Stimulated activated CD8-positive, alpha-beta memory T cell treated with anti-CD3 and anti-CD28 coated beads, Interleukin-7, amount 100 ng/mL, for 48 hours (primary cell): ENCODE measurements at regions not wholly inside any gene's neighbourhood (a gene's known extent, or its start where the extent isn't known, plus 50 kb on each side); places are given as distances from the start of the nearest gene placed in this dataset.

Source experiments
- DNase-seq, 2 donors: peaks; one replicate each; pipeline ENCODE4 v3.0.0-alpha.2; 2020; ENCODE audit warnings: low read depth in 1 of 2; ENCODE audit errors: extremely low read depth in 1 of 2

DNA sequence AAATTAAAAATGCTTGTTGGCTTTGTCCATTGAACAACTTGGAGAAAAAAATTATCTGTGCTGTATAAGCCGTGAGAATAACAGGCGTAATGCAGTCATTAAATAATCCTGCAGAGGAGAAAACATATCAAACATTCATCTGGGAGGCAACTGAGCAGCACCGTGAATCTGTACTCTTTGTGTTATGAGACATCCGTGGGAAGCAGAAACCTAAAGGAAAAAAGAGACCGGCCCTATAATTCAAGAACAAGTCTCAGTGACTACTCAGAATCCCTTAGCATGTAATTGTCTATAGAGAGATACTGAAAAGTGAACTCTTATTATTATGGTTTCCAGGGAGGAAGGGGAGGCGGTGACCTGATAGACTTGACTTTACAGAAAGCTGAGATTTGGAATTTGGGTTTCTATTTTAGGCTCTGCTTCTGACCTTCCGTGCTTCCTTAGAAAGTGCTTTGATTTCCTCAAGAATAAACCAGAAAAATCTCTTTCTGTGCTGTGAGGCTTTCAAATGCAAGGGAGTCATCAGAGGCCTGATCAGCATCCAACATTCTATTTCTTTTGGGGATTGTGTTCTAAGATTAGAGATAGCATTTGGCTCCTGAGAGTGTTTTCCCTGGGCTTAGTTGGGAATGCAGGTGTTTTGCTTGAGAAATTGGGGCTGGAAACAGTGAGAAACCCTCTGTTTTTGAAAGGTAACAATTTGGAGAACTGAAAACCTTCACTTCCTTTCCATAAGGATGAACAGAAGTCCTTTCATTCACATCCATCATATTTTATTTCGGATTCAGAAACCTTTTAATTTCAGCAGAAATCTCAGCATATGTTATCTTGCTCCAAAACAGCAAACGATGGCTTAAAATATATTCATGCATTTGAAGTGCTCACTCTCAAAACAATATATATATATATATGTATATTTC is 296.7 kb downstream of the CSNK1G3 start:
- DNase-seq, result no peak

- DNase-seq, result no peak
Observed at GRCh38 chr5:123807177-123807945, 295.4 kb downstream of the CSNK1G3 start.

- no peak for DNase-seq
Observed at GRCh38 chr5:123806644-123807043, 294.7 kb downstream of the CSNK1G3 start.

DNA sequence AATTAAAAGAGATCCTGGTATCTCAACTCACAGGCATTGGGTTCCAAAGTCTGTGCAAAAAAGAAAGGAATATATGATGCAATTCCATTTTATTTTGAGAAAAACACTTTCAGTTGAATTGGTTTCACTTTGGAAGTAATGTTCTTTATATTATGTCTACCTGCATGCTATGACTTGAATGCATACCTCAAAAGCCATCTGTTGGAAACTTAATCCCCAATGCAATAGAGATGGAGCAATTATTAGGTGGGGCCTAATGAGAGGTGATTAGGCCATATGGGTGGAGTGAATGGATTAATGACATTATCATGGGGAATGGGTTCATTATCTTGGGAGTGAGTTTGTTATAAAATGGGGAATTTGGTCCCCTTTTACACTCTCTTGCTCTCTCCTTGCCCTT is 293.3 kb downstream of the CSNK1G3 start:
- no peak for DNase-seq

- no peak for DNase-seq
Observed at GRCh38 chr5:123803359-123803758, 291.4 kb downstream of the CSNK1G3 start.

DNA sequence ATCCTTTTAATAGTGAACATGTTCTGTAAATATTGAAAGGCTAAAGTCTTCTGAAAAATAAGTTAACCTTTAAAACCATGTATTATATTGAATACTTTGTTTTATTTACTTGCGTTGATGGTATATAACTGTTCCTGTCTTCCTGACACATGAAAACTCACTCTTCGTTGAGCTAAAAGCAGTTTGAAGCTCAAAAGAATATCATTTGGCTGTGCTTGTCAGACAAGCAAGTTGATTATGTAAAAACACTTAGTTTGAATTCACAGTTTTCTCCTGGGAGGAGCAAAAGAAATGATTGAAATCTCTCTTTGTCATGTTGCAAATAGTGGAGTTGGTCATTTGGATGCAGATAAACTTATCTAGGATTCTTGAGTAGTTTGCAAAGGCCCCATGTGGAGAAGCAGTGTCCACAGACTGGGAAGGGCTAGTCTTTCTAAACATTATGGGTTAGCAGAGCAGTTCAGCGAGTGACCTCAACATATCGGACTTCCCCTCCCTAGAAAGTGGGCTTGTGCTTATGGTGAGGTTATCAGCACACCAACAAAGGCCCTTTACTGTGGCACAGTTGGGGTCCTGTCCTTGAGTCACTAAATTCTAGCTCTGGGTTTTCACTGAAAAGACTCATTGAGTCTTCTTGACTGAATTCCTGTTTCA is 290.4 kb downstream of the CSNK1G3 start:
- no peak for DNase-seq

DNA sequence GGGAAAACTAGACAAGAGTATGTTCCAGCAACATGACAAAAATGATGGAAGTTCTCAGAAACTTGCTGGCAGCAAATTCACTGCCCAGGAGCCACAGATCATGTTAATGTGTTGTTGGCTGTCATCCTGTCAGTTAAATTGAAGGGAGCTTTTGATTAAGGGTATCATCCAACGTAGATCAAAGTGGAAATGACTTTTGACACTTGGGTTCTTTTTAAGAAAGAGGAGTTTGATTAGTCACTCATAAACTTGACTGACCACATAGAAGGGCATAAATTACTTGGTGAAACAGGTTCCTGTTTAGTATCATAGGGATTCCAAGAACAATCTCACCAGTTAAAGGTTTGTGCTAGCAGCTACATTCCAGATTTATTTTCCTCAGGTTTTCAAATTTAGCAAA is 288.7 kb downstream of the CSNK1G3 start:
- DNase-seq, result no peak

DNA sequence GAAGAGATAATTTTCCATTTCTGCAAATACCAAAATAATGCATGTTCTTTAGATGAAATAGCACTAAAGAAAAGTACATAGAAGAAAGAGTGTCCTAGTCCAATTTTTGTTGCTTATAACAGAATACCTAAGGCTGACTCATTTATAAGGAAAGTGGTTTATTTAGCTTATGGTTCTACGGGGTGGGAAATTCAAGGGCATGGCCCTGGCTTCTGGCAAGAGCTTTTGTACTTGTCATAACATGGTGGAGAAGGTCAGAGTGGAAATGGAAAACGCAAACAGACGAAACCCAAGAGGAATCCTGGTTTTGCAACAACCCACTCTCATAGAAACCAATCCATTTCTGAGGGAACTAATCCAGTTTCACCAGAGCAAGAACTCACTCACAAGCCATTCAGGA is 283.7 kb downstream of the CSNK1G3 start:
- DNase-seq, result no peak

DNA sequence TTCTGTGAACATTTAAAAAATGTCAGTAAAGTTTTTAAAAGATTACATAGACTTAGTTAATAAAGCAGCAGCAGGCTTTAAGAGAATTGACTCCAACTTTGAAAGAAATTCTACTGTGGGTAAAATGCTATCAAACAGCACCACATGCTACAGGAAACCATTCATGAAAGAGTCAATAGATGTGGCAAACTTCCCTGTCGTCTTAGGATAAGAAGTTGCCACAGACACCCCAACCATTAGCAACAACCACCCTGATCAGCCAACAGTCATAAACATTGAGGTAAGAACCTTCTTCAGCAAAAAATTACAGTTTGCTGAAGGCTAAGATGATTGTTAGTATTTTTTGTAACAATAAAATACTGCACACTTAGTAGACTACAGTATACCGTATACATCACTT is 278.2 kb downstream of the CSNK1G3 start:
- DNase-seq, result no peak

GRCh38 chr5:123787635-123788034 is 275.7 kb downstream of the CSNK1G3 start:
- DNase-seq, result no peak

- no peak for DNase-seq
Observed at GRCh38 chr5:123787136-123787535, 275.2 kb downstream of the CSNK1G3 start.

- no peak for DNase-seq
Observed at GRCh38 chr5:123786411-123786810, 274.4 kb downstream of the CSNK1G3 start.

- no peak for DNase-seq
Observed at GRCh38 chr5:123785162-123786071, 273.4 kb downstream of the CSNK1G3 start.

DNA sequence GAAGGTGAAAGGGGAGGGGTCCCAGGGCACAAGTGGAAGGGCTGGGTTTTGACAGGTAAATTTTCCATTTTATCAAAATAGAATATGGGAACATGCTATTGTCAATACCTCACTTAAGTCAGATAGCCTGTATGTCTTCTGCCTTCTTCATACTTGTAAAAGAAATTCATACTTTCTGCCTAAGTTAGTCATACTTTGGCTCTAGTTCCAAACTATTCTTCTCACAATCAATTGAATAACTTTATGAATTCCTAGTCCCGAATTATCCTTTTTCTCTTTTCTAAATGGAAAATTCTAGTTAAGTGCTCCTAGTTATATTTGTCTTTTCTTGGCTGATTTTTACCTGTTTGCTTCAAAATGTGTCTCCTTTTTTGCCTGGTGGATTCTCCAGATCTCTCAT is 271.4 kb downstream of the CSNK1G3 start:
- DNase-seq, result no peak

DNA sequence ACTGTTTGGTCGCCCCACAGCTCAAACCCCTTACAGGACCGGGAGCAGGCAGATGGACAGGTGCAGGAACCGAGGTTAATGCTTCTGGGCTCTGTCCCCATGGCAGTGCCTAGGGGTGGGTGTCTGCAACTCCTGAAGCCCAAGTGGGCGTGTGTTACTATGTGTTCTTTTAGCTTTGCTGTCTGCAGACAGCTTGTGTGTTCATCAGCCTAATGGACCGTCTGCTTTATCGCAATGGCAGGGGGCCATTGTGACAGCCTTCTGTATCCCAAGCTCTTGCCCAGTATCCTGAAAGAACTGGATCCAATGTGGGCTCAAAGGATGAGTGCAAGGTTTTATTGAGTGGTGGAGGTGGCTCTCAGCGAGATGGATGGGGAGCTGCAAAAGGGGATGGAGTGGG is 266.7 kb downstream of the CSNK1G3 start:
- no peak for DNase-seq

DNA sequence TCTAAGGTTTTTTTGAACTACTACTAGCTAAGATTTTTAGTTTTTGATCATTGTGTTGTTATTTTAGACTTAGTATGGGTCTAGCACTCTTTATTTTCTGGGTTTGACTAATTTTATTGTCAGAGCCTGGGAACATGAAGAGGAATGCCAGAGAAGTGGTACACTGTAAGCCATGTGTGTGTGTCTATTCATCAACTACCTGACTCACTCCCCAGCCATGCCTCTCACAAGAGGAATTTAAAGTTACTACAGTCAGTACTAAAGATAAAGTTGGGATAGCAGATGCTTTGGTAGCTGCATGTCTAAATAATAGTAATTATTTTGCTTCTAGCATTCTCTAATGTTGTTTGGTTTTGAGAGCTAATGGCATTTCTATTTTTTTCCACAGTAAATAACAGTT is 264.8 kb downstream of the CSNK1G3 start:
- DNase-seq, result no peak

DNA sequence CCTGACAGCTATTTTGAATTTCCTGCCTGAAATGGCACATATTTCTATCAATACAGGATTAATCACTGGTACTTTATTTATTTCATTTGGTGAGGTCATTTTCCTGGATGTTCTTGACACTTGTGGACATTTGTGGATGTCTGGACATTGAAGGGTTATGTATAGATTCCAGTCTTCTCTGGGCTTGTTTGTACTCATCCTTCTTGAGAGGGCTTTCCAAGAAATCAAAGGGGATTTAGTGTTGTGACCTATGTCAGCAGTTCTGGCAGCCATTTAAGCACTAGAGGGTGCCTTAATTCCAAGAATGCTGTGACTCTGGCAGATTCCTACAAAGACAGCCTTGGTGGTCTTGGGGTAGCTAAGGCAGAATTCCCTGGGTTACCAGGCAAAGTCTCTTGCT is 259.7 kb downstream of the CSNK1G3 start:
- DNase-seq, result no peak

- DNase-seq, result no peak
Observed at GRCh38 chr5:123763201-123763600, 251.2 kb downstream of the CSNK1G3 start.

DNA sequence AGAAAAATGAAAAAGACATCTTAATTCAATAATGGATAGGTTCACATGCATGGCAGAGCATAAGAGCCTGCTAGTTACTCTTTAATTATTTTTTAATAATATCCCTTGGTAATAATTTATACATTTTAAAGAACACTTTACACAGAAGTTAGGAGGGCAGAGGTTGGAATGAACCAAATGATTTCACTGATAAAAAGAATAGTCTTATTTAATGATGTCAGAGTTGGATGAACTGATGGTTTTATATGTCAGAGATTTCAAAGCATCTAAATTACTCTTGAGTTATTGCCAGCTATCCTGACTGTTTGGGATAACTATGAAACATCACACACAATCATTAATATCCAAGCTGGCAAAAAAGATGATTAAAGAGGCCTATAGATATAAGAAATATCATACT is 244.8 kb downstream of the CSNK1G3 start:
- DNase-seq, result no peak

- no peak for DNase-seq
Observed at GRCh38 chr5:123756318-123756665, 244.3 kb downstream of the CSNK1G3 start.
